ENCODE measurements at regions not wholly inside any gene's neighbourhood (a gene's known extent, or its start where the extent isn't known, plus 50 kb on each side); places are given as distances from the start of the nearest gene placed in this dataset.

- Histone ChIP-seq H2AK5ac (ENCODE audit: low read depth, low read length) (no peak overlapping the region), H2AFZ (ENCODE audit: low read length) (no peak overlapping the region)
Measured at GRCh38 chr14:31943217-31943799, 133.8 kb upstream of the ARHGAP5 start.

More at GRCh38 chr14:31943217-31943799, 133.8 kb upstream of the ARHGAP5 start:
- Histone ChIP-seq H3K27me3 (replicated peaks in 1 of 4; ENCODE audit: control insufficient read depth in 3 of 4, extremely low read depth in 1 of 4, insufficient read depth in 3 of 4, low read length in 3 of 4) (peaks cover 0 to 1% (median 0%) of the 10 kb centered on the region in 4 experiments; a peak in 1 of 7 replicates), H3K23ac (ENCODE audit: insufficient read length) (no peak overlapping the region), H4K8ac (ENCODE audit: extremely low read depth, insufficient read depth, low read length) (no peak overlapping the region), H2BK20ac (ENCODE audit: low read length) (no peak overlapping the region), H3K4me3 (ENCODE audit: extremely low read depth in 1 of 4, insufficient read depth in 2 of 4, low read depth in 3 of 4, low read length in 4 of 4) (no peak overlapping the region), H4K5ac (ENCODE audit: insufficient read length, low read depth, low read length) (no peak overlapping the region), H3K4me2 (ENCODE audit: insufficient read depth in 1 of 2, low read depth in 2 of 2, low read length in 2 of 2) (no peak overlapping the region), H3K36me3 (ENCODE audit: control insufficient read depth in 2 of 4, insufficient read depth in 4 of 4, low read length in 3 of 4) (no peaks in the 10 kb centered on the region), H3K9me3 (ENCODE audit: insufficient read depth in 2 of 2, low read depth in 1 of 2, low read length in 1 of 2) (no peaks in the 10 kb centered on the region), H3K4ac (replicated peaks; ENCODE audit: insufficient read length, low read depth, low read length) (no peak overlapping the region), H4K20me1 (replicated peaks in 1 of 2; ENCODE audit: control insufficient read depth in 1 of 2, insufficient read depth in 2 of 2, low read length in 2 of 2) (no peaks in the 10 kb centered on the region), H2BK15ac (ENCODE audit: low read length) (no peak overlapping the region), H3K79me2 (ENCODE audit: control insufficient read depth in 1 of 2, insufficient read depth in 2 of 2, low read length in 2 of 2) (no peaks in the 10 kb centered on the region), H3K4me1 (replicated peaks in 1 of 4; ENCODE audit: control insufficient read depth in 3 of 4, insufficient read depth in 4 of 4, low read length in 3 of 4) (no peaks in the 10 kb centered on the region; a peak in 1 of 7 replicates), H2BK120ac (replicated peaks; ENCODE audit: low read depth, low read length) (no peak overlapping the region), H3K18ac (ENCODE audit: extremely low read depth, low read length) (no peak overlapping the region), H3K27ac (ENCODE audit: low read depth, low read length) (no peak overlapping the region), H3K14ac (ENCODE audit: insufficient read length) (no peak overlapping the region), H2BK12ac (ENCODE audit: low read depth, low read length) (no peak overlapping the region), H3K23me2 (ENCODE audit: low read depth, low read length) (no peaks in the 10 kb centered on the region), H3K56ac (replicated peaks; ENCODE audit: insufficient read length, low read depth, low read length) (no peak overlapping the region), H3K9ac (replicated peaks in 1 of 4; ENCODE audit: extremely low read depth in 1 of 4, low read depth in 3 of 4, low read length in 3 of 4) (no peak overlapping the region), H2BK5ac (ENCODE audit: low read depth, low read length) (no peak overlapping the region), H3K79me1 (ENCODE audit: low read depth, low read length) (no peaks in the 10 kb centered on the region), H4K91ac (replicated peaks; ENCODE audit: insufficient read length, low read length) (no peak overlapping the region)
- FAIRE-seq (no peak), DNase-seq (ENCODE audit: low read depth in 1 of 2, low spot score in 2 of 2) (no peak)
- ChIA-PET POLR2A (ENCODE audit: partially characterized antibody) (no interaction called here), CTCF (ENCODE audit: partially characterized antibody) (interaction anchor here (1.2 to 1.3 kb wide), 3 partner anchors 9 to 19 kb away, joined by 3 to 4 read pairs (median 4); no protein-coding TSS in a partner anchor)
- WGBS, 2 experiments (ENCODE audit: extremely low coverage in 1 of 2, insufficient coverage in 1 of 2, insufficient read length in 1 of 2, insufficient replicate concordance in 2 of 2, low coverage in 1 of 2, low lambda C conversion rate in 2 of 2, missing lambda C conversion rate in 1 of 2): 89% methylated on average over 5 of the region's 5 CpGs; no CpG with 5 or more reads in 1 of the 2 experiments
- TF ChIP-seq TAF1 (IDR thresholded peaks at IDR 0.05; ENCODE audit: low read depth, low read length) (no peak), EP300 (IDR thresholded peaks at IDR 0.05; ENCODE audit: borderline replicate concordance in 1 of 2, low read depth in 2 of 2, low read length in 2 of 2) (no peak), FOSL1 (IDR thresholded peaks at IDR 0.05; ENCODE audit: insufficient read depth, low read depth, low read length) (no peak), KDM1A (IDR thresholded peaks at IDR 0.05; ENCODE audit: borderline replicate concordance, low read length) (no peak), HDAC6 (IDR thresholded peaks at IDR 0.05; ENCODE audit: low read depth, low read length) (no peak)

All from H1 (cell line).